HCEC 1CT (cell line): ENCODE measurements at regions not wholly inside any gene's neighbourhood (a gene's known extent, or its start where the extent isn't known, plus 50 kb on each side); places are given as distances from the start of the nearest gene placed in this dataset.

Experiments used
- DNase-seq: peaks from one replicate; pipeline ENCODE4 v3.0.0-alpha.2; 2017

- DNase-seq, result no peak
Observed at GRCh38 chr1:192238421-192238820, 78.4 kb upstream of the RGS21 start.

- no peak for DNase-seq
Observed at GRCh38 chr1:192243721-192244120, 73.1 kb upstream of the RGS21 start.

GRCh38 chr1:192251735-192252134 lies 65.1 kb upstream of the RGS21 start:
- DNase-seq, result no peak

- no peak for DNase-seq
Observed at GRCh38 chr1:192252776-192253175, 64.0 kb upstream of the RGS21 start.

- DNase-seq, result no peak
Observed at GRCh38 chr1:192256674-192257334, 60.0 kb upstream of the RGS21 start.

- no peak for DNase-seq
Observed at GRCh38 chr1:192260076-192260475, 56.7 kb upstream of the RGS21 start.

- DNase-seq, result no peak
Observed at GRCh38 chr1:192261476-192261875, 55.3 kb upstream of the RGS21 start.

GRCh38 chr1:192263436-192263835 lies 53.4 kb upstream of the RGS21 start:
- peak; percentile 90 for DNase-seq

GRCh38 chr1:192265516-192266173 lies 51.1 kb upstream of the RGS21 start:
- no peak for DNase-seq

GRCh38 chr1:192266645-192267044 lies 50.1 kb upstream of the RGS21 start:
- DNase-seq, result no peak
